ENCODE measurements at regions not wholly inside any gene's neighbourhood (a gene's known extent, or its start where the extent isn't known, plus 50 kb on each side); places are given as distances from the start of the nearest gene placed in this dataset.

- Histone ChIP-seq H3K9me3 (no peaks in the 10 kb centered on the region), H3K4me3 (no peak overlapping the region), H3K4me1 (ENCODE audit: low read depth) (no peaks in the 10 kb centered on the region), H3K36me3 (ENCODE audit: low read depth) (peaks cover 6% of the 10 kb centered on the region)
- TF ChIP-seq, protein P1, sequence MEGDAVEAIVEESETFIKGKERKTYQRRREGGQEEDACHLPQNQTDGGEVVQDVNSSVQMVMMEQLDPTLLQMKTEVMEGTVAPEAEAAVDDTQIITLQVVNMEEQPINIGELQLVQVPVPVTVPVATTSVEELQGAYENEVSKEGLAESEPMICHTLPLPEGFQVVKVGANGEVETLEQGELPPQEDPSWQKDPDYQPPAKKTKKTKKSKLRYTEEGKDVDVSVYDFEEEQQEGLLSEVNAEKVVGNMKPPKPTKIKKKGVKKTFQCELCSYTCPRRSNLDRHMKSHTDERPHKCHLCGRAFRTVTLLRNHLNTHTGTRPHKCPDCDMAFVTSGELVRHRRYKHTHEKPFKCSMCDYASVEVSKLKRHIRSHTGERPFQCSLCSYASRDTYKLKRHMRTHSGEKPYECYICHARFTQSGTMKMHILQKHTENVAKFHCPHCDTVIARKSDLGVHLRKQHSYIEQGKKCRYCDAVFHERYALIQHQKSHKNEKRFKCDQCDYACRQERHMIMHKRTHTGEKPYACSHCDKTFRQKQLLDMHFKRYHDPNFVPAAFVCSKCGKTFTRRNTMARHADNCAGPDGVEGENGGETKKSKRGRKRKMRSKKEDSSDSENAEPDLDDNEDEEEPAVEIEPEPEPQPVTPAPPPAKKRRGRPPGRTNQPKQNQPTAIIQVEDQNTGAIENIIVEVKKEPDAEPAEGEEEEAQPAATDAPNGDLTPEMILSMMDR (IDR thresholded peaks at IDR 0.05) = no peak
- DNase-seq (no peak), ATAC-seq (no peak)
- intact Hi-C loops (cut with DNase I, micrococcal nuclease) = no loop called here
These were observed 85.3 kb downstream of the NOC3L start for GRCh38 chr10:94277450-94277849.

- no peaks in the 10 kb centered on the region for H3K4me1 ChIP-seq (ENCODE audit: low read depth)
- ATAC-seq = peak; percentile 83
These were observed 82.7 kb downstream of the NOC3L start for GRCh38 chr10:94279835-94280709.

GRCh38 chr10:94281654-94282053 lies 81.1 kb downstream of the NOC3L start:
- no peaks in the 10 kb centered on the region for H3K36me3 ChIP-seq (ENCODE audit: low read depth)
- no peak for ATAC-seq
- intact Hi-C loops (cut with DNase I, micrococcal nuclease) = loop anchor here in 1 of 2 donors (10.0 kb wide), 1 partner anchor 163 kb away; no protein-coding TSS in a partner anchor
- no peak for DNase-seq
- no peaks in the 10 kb centered on the region for H3K9me3 ChIP-seq
- TF ChIP-seq, protein P1 (IDR thresholded peaks at IDR 0.05) = no peak
- H3K4me3 ChIP-seq = no peak overlapping the region
- H3K4me1 ChIP-seq (ENCODE audit: low read depth) = no peaks in the 10 kb centered on the region

More at GRCh38 chr10:94279835-94280709, 82.7 kb downstream of the NOC3L start:
- TF ChIP-seq, protein P1 (IDR thresholded peaks at IDR 0.05) = peak; percentile 73
- DNase-seq = peak in 2 of 3 donors; percentile 29 to 56
- Histone ChIP-seq H3K9me3 (no peaks in the 10 kb centered on the region), H3K4me3 (no peak overlapping the region), H3K36me3 (ENCODE audit: low read depth) (no peaks in the 10 kb centered on the region)
- intact Hi-C loops (cut with DNase I, micrococcal nuclease) = loop anchor here in 1 of 2 donors (10.0 kb wide), 1 partner anchor 165 kb away; no protein-coding TSS in a partner anchor

GRCh38 chr10:94282369-94282768 lies 80.4 kb downstream of the NOC3L start:
- intact Hi-C loops (cut with DNase I, micrococcal nuclease) = loop anchor here in 1 of 2 donors (10.0 kb wide), 1 partner anchor 162 kb away; no protein-coding TSS in a partner anchor
- Histone ChIP-seq H3K9me3 (no peaks in the 10 kb centered on the region), H3K4me1 (ENCODE audit: low read depth) (no peaks in the 10 kb centered on the region), H3K36me3 (ENCODE audit: low read depth) (no peaks in the 10 kb centered on the region), H3K4me3 (no peak overlapping the region)
- DNase-seq = no peak
- TF ChIP-seq, protein P1 (IDR thresholded peaks at IDR 0.05) = no peak
- no peak for ATAC-seq

Measured in mucosa of descending colon (tissue), 3 donors.